ENCODE measurements at regions not wholly inside any gene's neighbourhood (a gene's known extent, or its start where the extent isn't known, plus 50 kb on each side); places are given as distances from the start of the nearest gene placed in this dataset.

- no peaks in the 10 kb centered on the region for H3K36me3 ChIP-seq (ENCODE audit: control insufficient read depth in 4 of 4, insufficient read depth in 4 of 4, low read length in 4 of 4)
- H3K9me3 ChIP-seq (ENCODE audit: control insufficient read depth in 4 of 4, insufficient read depth in 3 of 4, low read length in 3 of 4): peaks cover 0 to under 1% (median 0%) of the 10 kb centered on the region in 4 donors
- H3K27me3 ChIP-seq (ENCODE audit: control insufficient read depth in 3 of 3, insufficient read depth in 3 of 3, low read length in 2 of 3): peaks cover 0 to 2% (median 0%) of the 10 kb centered on the region in 3 donors
- peak overlapping the region in 1 of 2 donors; percentile 9 for H3K27ac ChIP-seq (ENCODE audit: low read depth in 1 of 2, low read length in 1 of 2)
- peaks cover 0 to 14% (median 8%) of the 10 kb centered on the region in 5 donors for H3K4me1 ChIP-seq (ENCODE audit: control insufficient read depth in 5 of 5, insufficient read depth in 5 of 5, low read length in 5 of 5)
- no peak for TF ChIP-seq CTCF (IDR thresholded peaks at IDR 0.05; ENCODE audit: control extremely low read depth, extremely low read depth)
- H3K4me3 ChIP-seq: no peak overlapping the region
- ATAC-seq (ENCODE audit: insufficient read depth, low FRiP score): no peak
- peak; percentile 36 to 71 (median 63) for DNase-seq
- no peak overlapping the region for H3K9ac ChIP-seq (ENCODE audit: insufficient read depth in 1 of 2, low read length in 2 of 2)
- WGBS, 2 donors: 62 to 69% methylated on average over 14 of the region's 14 CpGs
Measured at GRCh38 chr14:101476916-101477553, 84.3 kb upstream of the DIO3 start.

- WGBS, 2 donors: 86 to 90% methylated on average over 5 of the region's 5 CpGs
- TF ChIP-seq CTCF (IDR thresholded peaks at IDR 0.05; ENCODE audit: control extremely low read depth, extremely low read depth): no peak
- Histone ChIP-seq H3K4me3 (no peak overlapping the region), H3K36me3 (ENCODE audit: control insufficient read depth in 4 of 4, insufficient read depth in 4 of 4, low read length in 4 of 4) (no peaks in the 10 kb centered on the region), H3K9ac (ENCODE audit: insufficient read depth in 1 of 2, low read length in 2 of 2) (no peak overlapping the region), H3K27ac (ENCODE audit: low read depth in 1 of 2, low read length in 1 of 2) (no peak overlapping the region), H3K9me3 (ENCODE audit: control insufficient read depth in 4 of 4, insufficient read depth in 3 of 4, low read length in 3 of 4) (peaks cover 0 to 3% (median 0%) of the 10 kb centered on the region in 4 donors), H3K27me3 (ENCODE audit: control insufficient read depth in 3 of 3, insufficient read depth in 3 of 3, low read length in 2 of 3) (peaks cover 0 to 2% (median 0%) of the 10 kb centered on the region in 3 donors), H3K4me1 (ENCODE audit: control insufficient read depth in 5 of 5, insufficient read depth in 5 of 5, low read length in 5 of 5) (peaks cover 0 to 14% (median 8%) of the 10 kb centered on the region in 5 donors)
- DNase-seq: no peak
- ATAC-seq (ENCODE audit: insufficient read depth, low FRiP score): no peak
Measured at GRCh38 chr14:101477648-101478047, 83.6 kb upstream of the DIO3 start.

GRCh38 chr14:101478096-101478495, 83.2 kb upstream of the DIO3 start:
- H3K9me3 ChIP-seq (ENCODE audit: control insufficient read depth in 4 of 4, insufficient read depth in 3 of 4, low read length in 3 of 4): peaks cover 0 to 3% (median 0%) of the 10 kb centered on the region in 4 donors
- peak in 2 of 3 donors; percentile 33 to 71 for DNase-seq
- no peak for ATAC-seq (ENCODE audit: insufficient read depth, low FRiP score)
- no peak overlapping the region for H3K27ac ChIP-seq (ENCODE audit: low read depth in 1 of 2, low read length in 1 of 2)
- no peak overlapping the region for H3K4me3 ChIP-seq
- no peak overlapping the region for H3K9ac ChIP-seq (ENCODE audit: insufficient read depth in 1 of 2, low read length in 2 of 2)
- H3K36me3 ChIP-seq (ENCODE audit: control insufficient read depth in 4 of 4, insufficient read depth in 4 of 4, low read length in 4 of 4): no peaks in the 10 kb centered on the region
- peaks cover 0 to 2% (median 0%) of the 10 kb centered on the region in 3 donors for H3K27me3 ChIP-seq (ENCODE audit: control insufficient read depth in 3 of 3, insufficient read depth in 3 of 3, low read length in 2 of 3)
- 85 to 90% methylated on average over 13 of the region's 13 CpGs for WGBS, 2 donors
- peaks cover 0 to 14% (median 8%) of the 10 kb centered on the region in 5 donors for H3K4me1 ChIP-seq (ENCODE audit: control insufficient read depth in 5 of 5, insufficient read depth in 5 of 5, low read length in 5 of 5)
- TF ChIP-seq CTCF (IDR thresholded peaks at IDR 0.05; ENCODE audit: control extremely low read depth, extremely low read depth): no peak
